ENCODE measurements at regions not wholly inside any gene's neighbourhood (a gene's known extent, or its start where the extent isn't known, plus 50 kb on each side); places are given as distances from the start of the nearest gene placed in this dataset.

GRCh38 chr10:83250396-83250795, 888.9 kb upstream of the GHITM start:
- H3K27me3 ChIP-seq = no peaks in the 10 kb centered on the region
- no peak for TF ChIP-seq POLR2AphosphoS5 (IDR thresholded peaks at IDR 0.05)
- no peak for TF ChIP-seq CTCF (IDR thresholded peaks at IDR 0.05)
- no peak for TF ChIP-seq EP300 (IDR thresholded peaks at IDR 0.05)
- TF ChIP-seq POLR2A (IDR thresholded peaks at IDR 0.05) = no peak
- H3K4me3 ChIP-seq = no peak overlapping the region
- H3K4me1 ChIP-seq = no peaks in the 10 kb centered on the region
- H3K27ac ChIP-seq = no peak overlapping the region
- 64 to 86% methylated on average over 1 of the region's 1 CpG for WGBS, 2 donors (ENCODE audit: low coverage in 1 of 2)
- no peak for ATAC-seq
- no peaks in the 10 kb centered on the region for H3K36me3 ChIP-seq
- H3K9me3 ChIP-seq = peaks cover 0 to 35% (median 0%) of the 10 kb centered on the region in 3 donors

GRCh38 chr10:83252169-83252568, 887.1 kb upstream of the GHITM start:
- TF ChIP-seq POLR2AphosphoS5 (IDR thresholded peaks at IDR 0.05) (no peak), CTCF (IDR thresholded peaks at IDR 0.05) (no peak), POLR2A (IDR thresholded peaks at IDR 0.05) (no peak), EP300 (IDR thresholded peaks at IDR 0.05) (no peak)
- no peak for ATAC-seq
- no peak overlapping the region for H3K27ac ChIP-seq

GRCh38 chr10:83252596-83252995, 886.7 kb upstream of the GHITM start:
- H3K27ac ChIP-seq = no peak overlapping the region
- no peaks in the 10 kb centered on the region for H3K36me3 ChIP-seq
- H3K4me3 ChIP-seq = no peak overlapping the region
- H3K9me3 ChIP-seq = peaks cover 0 to 35% (median 0%) of the 10 kb centered on the region in 3 donors
- TF ChIP-seq EP300 (IDR thresholded peaks at IDR 0.05) = no peak
- no peak for TF ChIP-seq POLR2AphosphoS5 (IDR thresholded peaks at IDR 0.05)
- no peak for TF ChIP-seq CTCF (IDR thresholded peaks at IDR 0.05)
- no peak for TF ChIP-seq POLR2A (IDR thresholded peaks at IDR 0.05)
- ATAC-seq = no peak
- no peaks in the 10 kb centered on the region for H3K4me1 ChIP-seq
- H3K27me3 ChIP-seq = no peaks in the 10 kb centered on the region

More at GRCh38 chr10:83252169-83252568, 887.1 kb upstream of the GHITM start:
- H3K27me3 ChIP-seq = no peaks in the 10 kb centered on the region
- WGBS, 2 donors (ENCODE audit: low coverage in 1 of 2) = 89 to 100% methylated on average over 1 to 2 of the region's 3 CpGs
- H3K4me3 ChIP-seq = no peak overlapping the region
- no peaks in the 10 kb centered on the region for H3K4me1 ChIP-seq
- H3K9me3 ChIP-seq = peaks cover 0 to 35% (median 0%) of the 10 kb centered on the region in 3 donors
- H3K36me3 ChIP-seq = no peaks in the 10 kb centered on the region

- no peak for TF ChIP-seq POLR2AphosphoS5 (IDR thresholded peaks at IDR 0.05)
- no peak for TF ChIP-seq CTCF (IDR thresholded peaks at IDR 0.05)
- Histone ChIP-seq H3K36me3 (no peaks in the 10 kb centered on the region), H3K9me3 (peaks cover 0 to 35% (median 0%) of the 10 kb centered on the region in 3 donors), H3K27ac (no peak overlapping the region), H3K4me3 (no peak overlapping the region), H3K27me3 (no peaks in the 10 kb centered on the region), H3K4me1 (no peaks in the 10 kb centered on the region)
- ATAC-seq = no peak
- WGBS, 2 donors (ENCODE audit: low coverage in 1 of 2) = 75 to 90% methylated on average over 1 of the region's 1 CpG
These were observed 886.2 kb upstream of the GHITM start for GRCh38 chr10:83253011-83253671.

GRCh38 chr10:83254698-83255097, 884.6 kb upstream of the GHITM start:
- Histone ChIP-seq H3K4me3 (no peak overlapping the region), H3K27ac (no peak overlapping the region), H3K27me3 (no peaks in the 10 kb centered on the region), H3K9me3 (peaks cover 0 to 35% (median 0%) of the 10 kb centered on the region in 3 donors), H3K36me3 (no peaks in the 10 kb centered on the region), H3K4me1 (no peaks in the 10 kb centered on the region)
- ATAC-seq = no peak
- WGBS, 2 donors (ENCODE audit: low coverage in 1 of 2) = 60% methylated on average over 1 of the region's 1 CpG; no CpG with 5 or more reads in 1 of the 2 donors
- TF ChIP-seq POLR2A (IDR thresholded peaks at IDR 0.05) (no peak), POLR2AphosphoS5 (IDR thresholded peaks at IDR 0.05) (no peak), CTCF (IDR thresholded peaks at IDR 0.05) (no peak), EP300 (IDR thresholded peaks at IDR 0.05) (no peak)
